GM19239 (cell line): ENCODE measurements at regions not wholly inside any gene's neighbourhood (a gene's known extent, or its start where the extent isn't known, plus 50 kb on each side); places are given as distances from the start of the nearest gene placed in this dataset.

Experiments used
- DNase-seq: peaks from one replicate; pipeline ENCODE4 v3.0.0; 2011; ENCODE audit warnings: low spot score; ENCODE audit not compliant: insufficient read length
- FAIRE-seq: peaks from 2 replicates; lab custom pipeline; 2011; peaks lifted over from hg19 to GRCh38; lab: Jason Lieb, UNC

DNA sequence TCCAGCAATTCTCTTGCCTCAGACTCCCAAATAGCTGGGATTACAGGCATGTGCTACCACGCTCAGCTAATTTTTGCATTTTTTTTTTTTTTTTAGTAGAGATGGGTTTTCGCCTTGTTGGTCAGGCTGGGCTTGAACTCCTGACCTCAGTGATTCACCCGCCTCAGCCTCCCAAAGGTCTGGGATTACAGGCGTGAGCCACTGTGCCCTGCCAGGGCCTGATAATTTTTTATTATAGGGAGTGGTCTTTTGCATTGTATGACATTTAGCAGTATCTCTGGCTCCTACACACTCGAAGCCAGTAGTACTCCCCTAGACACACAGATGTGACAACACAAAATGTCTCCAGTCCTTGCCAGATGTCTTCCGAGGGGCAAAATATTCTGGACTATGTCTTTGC lies 124.0 kb downstream of the DKK1 start:
- FAIRE-seq (no peak), DNase-seq (no peak)

DNA sequence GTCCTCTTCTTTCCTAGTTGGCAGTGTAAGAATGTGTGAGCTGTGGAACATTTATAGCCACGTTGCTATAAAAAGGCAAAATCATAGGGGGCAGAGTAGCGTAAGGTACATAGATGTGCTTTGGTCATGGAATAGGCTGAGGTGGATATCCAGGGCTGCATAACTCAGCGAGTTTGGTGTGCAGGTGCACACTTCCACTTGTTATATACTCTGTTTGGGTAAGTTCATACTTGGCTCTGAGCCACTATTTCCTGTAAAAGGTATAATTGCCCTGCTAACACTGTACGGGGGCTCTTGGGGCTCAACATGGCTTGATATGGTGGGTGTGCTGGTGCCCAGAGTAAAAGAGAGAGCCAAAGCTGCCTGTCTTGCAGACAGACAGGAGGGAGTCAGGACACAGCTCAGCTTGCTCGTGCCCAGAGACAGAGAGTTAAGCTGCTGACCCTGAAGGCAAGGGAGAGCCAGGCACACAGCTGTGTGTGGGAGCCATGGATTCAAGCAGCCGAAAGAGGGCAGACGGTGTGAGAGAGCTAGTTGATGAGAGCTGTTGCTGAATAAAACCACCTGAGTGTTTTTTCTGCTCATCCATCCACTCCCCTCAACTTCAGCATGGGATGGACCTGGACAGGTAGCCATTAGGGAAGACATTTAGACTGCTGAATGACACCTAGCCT lies 126.7 kb downstream of the DKK1 start:
- DNase-seq (no peak), FAIRE-seq (no peak)

- no peak for FAIRE-seq
- DNase-seq: no peak
These were observed 128.5 kb downstream of the DKK1 start for GRCh38 chr10:52442576-52442975.

- FAIRE-seq: no peak
- DNase-seq: no peak
These were observed 129.6 kb downstream of the DKK1 start for GRCh38 chr10:52443419-52444388.

- FAIRE-seq (no peak), DNase-seq (no peak)
These were observed 132.3 kb downstream of the DKK1 start for GRCh38 chr10:52446391-52446790.

- FAIRE-seq (no peak), DNase-seq (no peak)
These were observed 133.9 kb downstream of the DKK1 start for GRCh38 chr10:52447931-52448353.

- FAIRE-seq: no peak
- DNase-seq: no peak
These were observed 136.7 kb downstream of the DKK1 start for GRCh38 chr10:52450762-52451291.

GRCh38 chr10:52451817-52452216 lies 137.7 kb downstream of the DKK1 start:
- FAIRE-seq (no peak), DNase-seq (no peak)

GRCh38 chr10:52452600-52453493 lies 138.8 kb downstream of the DKK1 start:
- no peak for DNase-seq

DNA sequence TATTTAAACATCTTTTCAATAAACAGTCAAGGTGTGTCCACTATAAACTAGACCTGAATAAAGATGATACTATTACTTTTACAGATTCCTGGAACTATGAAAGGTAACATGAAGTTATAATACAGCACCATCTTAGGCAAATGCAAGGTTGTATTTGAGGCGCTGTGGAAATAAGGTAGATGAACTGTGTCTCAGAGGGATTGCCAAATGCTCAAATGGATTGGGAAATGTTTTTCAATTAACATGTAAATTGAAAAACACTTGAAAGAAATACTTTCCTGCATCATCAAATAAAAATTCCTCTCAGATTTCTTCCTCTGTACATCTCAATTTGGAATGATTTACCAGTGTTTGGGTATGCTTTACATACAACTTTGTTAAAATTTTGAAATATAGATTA lies 139.4 kb downstream of the DKK1 start:
- FAIRE-seq: no peak
- DNase-seq: no peak

More at GRCh38 chr10:52452600-52453493, 138.8 kb downstream of the DKK1 start:
- no peak for FAIRE-seq

- DNase-seq (no peak), FAIRE-seq (no peak)
These were observed 140.4 kb downstream of the DKK1 start for GRCh38 chr10:52454491-52454890.

- no peak for FAIRE-seq
- DNase-seq: no peak
These were observed 141.0 kb downstream of the DKK1 start for GRCh38 chr10:52455098-52455497.

GRCh38 chr10:52459097-52459496 lies 145.0 kb downstream of the DKK1 start:
- DNase-seq (no peak), FAIRE-seq (no peak)

DNA sequence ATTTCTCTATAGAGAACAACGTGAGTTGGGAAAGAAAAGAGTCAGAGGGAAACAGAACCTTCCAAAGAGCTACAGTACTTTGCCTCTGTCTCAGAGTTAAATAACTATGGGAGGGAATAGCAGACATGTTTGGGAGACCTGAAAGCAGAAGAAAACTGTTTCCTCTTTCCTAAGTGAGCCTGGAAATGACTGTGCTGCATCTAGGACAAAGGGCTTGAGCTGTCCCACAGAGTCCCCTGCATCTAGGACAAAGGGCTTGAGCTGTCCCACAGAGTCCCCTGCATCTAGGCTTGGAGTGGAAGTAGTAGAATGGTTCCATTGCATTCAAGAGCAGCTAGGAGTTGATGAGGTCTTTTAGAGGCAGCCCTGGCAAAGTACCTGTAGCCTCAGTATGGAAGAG lies 149.7 kb downstream of the DKK1 start:
- no peak for FAIRE-seq
- no peak for DNase-seq

DNA sequence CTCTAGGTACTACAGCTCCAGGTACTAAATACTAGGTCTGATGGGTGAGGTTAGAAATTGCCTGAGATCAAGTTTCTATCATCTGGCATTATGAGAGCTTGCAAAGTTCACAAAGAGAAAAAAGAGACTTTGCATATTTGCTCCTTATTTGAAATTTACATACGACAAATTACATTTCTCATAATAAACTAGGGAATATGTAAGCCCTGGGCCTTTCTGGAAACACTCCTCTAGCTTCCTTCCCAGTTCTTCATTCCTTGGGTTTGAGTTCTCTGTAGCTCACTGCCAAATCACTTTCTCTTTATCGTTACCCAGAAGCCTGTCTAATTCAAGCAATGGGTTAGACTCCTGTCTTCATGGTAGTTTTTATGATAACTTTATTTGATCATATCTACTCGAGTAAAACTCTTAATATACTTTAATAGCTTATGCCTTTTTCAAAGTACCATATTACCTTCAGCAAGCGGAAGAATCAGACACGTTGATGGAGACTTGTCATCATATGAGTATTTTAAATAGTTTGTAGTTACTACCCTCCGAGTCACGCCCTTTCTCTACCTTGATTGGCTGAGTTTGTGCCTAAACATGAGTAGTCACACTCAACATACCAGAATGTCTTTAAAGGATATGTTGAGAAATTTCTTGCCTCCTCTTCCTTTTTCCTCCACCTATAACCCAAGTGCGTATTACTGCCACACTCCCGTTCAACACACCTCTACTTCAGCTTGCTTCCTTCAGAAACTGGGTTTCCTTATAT lies 150.5 kb downstream of the DKK1 start:
- DNase-seq (no peak), FAIRE-seq (no peak)

- DNase-seq (no peak), FAIRE-seq (no peak)
These were observed 151.1 kb downstream of the DKK1 start for GRCh38 chr10:52465202-52465601.

GRCh38 chr10:52466464-52466863 lies 152.4 kb downstream of the DKK1 start:
- FAIRE-seq: no peak
- no peak for DNase-seq

DNA sequence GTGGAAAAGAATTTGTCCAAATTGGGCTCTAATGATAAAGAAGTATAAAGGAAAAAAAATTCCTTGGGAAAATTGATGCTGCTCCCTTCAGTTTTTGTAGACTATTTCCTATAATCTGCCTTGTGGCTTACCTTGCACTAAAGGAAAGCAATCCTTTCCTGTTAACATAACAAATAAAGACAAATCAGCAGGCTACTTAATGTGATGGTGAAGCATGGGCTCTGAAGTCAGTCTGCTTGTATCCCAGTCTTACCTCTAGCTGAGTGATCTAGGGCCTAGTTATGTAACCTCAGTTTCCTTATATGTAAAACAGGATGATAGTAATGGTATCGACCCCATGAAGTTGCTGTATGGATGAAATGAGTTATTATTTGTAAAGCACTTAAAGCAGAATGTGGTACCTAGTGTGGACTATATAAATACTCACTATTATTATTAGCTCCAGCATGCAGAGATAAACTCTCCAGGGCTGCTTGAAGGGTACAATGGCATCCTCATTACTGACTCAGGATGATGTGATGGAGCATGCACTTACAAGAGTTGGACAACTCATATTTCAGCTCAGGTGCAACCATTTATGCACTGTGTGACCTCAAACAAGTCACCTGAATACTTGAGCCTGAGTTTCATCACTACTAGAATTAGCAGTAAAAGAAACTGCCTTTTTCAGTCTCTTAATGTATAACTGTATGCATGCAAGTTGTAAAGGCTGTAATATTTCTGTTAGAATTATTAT lies 156.1 kb downstream of the DKK1 start:
- no peak for FAIRE-seq
- no peak for DNase-seq
